HG03060 (cell line): ENCODE measurements at regions not wholly inside any gene's neighbourhood (a gene's known extent, or its start where the extent isn't known, plus 50 kb on each side); places are given as distances from the start of the nearest gene placed in this dataset.
"Not testable (repeated sequence)": the region's sequence is repeated elsewhere in the genome, so short reads cannot be mapped to it uniquely, and the experiment has no call there.

ENCODE experiments used
- ATAC-seq: cut with Tn5 transposase; IDR thresholded peaks from one replicate; pipeline ENCODE4 v1.9.1; 2021; ENCODE audit warnings: low read depth, moderate number of reproducible peaks; ENCODE audit not compliant: unreplicated experiment

DNA sequence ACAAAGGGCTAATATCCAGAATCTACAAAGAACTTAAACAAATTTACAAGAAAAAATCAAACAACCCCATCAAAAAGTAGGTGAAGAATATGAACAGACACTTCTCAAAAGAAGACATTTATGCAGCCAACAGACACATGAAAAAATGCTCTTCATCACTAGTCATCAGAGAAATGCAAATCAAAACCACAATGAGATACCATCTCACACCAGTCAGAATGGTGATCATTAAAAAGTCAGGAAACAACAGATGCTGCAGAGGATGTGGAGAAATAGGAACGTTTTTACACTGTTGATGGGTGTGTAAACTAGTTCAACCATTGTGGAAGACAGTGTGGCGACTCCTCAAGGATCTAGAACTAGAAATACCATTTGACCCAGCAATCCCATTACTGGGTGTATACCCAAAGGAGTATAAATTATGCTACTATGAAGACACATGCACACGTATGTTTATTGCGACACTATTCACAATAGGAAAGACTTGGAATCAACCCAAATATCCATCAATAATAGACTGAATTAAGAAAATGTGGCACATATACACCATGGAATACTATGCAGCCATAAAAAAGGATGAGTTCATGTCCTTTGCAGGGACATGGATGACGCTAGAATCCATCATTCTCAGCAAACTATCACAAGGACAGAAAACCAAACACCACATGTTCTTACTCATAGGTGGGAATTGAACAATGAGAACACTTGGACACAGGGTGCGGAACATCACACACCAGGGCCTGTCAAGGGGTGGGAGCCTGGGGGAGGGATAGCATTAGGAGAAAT, 241.5 kb downstream of the KCNRG start:
- ATAC-seq: not testable (repeated sequence)

DNA sequence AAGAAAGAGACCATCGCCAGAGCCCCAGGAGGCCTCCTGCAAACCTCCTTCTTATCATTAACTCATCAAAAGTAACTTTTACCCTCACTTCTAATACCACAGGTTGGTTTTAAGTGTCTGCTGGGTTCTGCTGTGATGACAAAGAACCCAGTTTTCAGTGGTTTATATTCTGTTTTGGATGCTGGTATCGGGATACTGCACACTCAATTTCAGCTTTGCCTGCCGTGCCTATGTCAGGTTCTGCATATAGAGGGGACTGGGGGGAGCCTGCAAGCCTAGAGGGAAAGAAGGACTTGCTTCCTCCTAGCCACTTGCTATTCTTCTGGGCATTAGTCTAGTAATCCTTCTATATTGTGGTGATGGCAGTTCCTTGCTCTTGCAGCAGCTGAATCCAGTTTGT, 242.4 kb downstream of the KCNRG start:
- ATAC-seq: no peak

DNA sequence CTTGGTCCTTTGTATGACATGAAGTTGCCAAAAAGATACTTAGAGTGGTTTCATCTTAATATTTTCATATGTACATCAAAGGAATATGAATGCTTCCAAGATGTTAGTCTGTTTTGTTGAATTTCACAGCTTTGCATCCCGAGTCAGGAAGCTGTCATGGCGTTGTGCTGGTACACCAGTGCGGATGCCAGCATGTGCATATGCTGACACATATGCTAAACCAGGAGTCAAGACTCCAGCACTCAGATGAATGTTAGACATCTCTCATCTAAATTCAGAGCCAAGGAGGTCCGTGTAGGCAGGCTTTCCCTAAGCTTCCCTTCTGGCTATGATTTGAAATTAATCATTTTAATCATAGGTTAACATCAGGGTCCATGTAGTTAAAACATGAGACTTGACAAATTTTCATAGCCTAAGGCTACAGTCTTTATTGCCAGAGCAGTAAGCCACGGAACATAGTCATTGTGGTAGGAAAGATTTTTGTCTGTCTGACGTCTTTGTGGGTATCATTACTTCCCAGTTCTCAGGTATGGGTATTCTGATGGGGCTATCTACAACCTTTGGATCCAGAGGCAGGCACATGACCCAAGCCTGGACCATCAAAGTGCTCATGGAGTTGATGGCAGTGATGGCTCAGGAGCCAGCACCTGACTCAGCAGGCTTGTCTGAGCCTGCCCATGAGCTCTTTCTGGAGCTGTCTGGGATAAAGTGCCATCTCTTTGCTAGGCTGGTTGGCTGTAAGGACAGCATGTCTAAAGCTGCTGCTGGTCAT, 246.1 kb downstream of the KCNRG start:
- ATAC-seq: no peak

DNA sequence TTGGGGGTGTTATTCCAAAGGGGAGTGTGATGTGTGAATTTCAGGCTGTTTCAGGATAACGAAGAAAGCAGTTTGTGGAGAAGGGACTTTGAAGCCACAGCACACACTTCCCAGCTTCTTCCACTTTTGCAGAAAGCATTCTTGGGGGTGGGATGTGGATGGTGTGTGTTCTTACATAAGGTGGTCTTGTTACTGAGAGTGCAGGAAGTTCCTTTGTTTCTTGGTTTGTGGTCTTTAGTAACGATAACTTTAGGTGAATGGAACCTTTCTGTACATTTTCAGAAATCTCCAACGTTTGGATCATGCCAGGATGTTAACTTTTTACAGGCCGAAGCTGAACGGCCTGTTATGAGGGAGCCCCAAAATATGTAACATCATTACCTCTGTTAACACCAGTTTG, 251.8 kb downstream of the KCNRG start:
- no peak for ATAC-seq

DNA sequence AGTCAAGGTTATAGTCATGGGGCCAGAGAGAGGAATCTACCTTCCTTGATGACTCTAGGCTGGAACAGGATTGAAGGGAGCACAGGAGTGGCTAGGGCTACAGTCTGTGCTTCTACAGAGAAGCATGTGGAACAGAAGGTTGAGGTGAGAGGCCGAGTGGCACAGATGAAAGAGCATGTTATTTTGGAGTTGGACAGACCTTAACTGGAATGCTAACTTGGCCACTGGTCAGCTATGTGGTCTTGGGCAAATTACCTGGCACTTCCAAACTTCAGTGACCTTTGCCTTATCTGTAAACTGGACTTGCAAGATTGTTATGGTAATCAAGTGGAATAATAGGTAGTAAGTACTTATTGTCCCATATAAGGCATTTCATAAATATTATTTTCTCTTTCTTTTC, 252.7 kb downstream of the KCNRG start:
- ATAC-seq: no peak

DNA sequence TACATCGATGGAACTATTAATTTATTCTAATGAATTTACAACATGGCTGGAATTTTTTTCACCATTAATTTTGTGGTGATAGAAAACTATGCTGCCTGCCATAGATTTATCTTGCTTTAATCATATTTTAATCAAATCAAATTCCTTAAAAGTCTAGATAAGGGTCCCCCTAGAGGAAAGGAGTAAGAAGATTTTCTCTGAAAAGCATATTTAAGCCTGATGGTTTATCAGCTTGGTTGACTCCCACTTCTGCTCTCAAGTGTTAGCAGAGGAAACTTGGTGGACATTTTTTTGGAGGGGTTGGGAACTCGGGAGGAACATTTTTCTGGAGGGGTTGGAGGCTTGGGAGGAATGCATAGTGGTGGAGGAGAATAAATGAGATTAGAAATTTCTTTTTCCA, 253.3 kb downstream of the KCNRG start:
- no peak for ATAC-seq

DNA sequence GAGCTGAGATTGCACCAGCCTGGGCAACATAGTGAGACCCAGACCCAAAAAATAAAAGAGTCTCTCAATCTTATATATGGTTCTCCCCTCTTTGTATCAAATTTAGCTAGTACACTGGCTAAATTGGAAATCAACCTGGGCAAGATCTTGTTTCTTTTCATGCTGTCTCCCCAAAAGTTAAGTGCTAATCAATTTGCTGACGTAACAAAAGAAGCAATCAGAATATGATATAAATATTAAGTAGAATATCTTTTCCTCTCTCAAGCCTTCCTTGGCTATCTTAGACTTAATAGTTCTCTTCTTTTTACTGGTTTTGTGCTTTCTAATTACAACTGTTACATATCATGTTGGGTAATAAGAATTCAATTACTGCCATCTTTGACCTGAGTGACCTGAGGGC, 258.9 kb downstream of the KCNRG start:
- no peak for ATAC-seq

DNA sequence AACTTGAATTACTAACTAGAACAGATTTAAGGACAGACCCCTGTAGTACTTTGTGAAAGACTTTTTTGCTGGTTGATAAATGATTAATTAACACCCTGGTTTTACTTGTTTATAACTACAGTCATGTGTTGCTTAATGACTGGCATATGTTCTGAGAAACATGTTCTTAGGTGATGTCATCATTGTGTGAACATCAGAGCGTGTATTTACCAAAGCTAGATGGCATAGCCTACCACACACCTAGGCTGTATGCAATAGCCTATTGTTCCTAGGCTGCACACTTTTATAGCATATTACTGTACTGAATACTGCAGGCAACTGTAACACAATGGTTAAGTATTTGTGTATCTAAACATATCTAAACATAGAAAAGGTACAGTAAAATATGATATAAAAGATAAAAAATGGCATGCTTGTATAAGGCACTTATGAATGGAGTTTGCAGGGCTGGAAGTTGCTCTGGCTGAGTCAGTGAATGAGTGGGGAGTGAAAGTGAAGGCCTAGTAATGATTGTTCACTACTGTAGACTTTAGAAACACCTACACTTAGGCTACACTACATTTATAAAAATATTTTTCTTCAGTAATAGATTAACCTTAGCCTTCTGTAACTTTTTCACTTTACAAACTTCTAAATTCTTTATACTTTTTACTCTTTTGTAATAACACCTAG, 260.3 kb downstream of the KCNRG start:
- no peak for ATAC-seq

DNA sequence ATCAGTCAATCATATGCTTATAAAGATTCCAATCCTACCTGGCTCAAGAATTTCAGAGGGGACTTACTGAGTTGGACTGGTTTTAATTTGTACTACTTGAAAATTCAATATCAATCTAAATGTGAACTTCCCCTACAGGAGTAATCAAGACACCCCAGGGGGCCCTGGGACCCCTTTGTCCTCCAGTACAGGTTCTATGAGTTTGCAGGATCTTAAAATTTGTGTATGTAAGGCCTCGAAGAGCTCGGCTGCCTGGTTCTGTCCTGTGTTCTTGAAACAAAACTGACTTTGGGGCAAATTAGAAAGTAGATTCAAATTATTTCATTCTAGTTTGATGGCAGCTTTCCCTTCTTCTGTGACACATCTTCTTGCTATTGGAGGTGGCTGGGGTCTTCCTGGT, 261.3 kb downstream of the KCNRG start:
- no peak for ATAC-seq

DNA sequence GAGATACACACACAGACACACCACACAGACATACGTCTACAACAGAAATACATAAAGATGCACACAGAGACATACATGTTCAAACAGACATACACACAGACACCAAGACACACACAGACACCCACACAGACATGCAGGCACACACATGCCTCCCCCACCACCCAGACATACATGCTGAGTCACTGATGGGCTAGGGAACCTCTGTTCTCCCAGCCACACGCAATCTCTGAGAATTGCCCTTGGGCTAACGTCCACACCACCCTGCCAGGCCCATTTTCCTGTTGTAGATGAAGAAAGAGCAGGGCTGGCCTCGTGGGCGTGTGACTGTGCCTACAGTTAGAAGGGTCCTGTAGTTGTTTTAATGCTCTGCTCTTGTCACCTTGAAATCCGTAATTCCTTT, 261.9 kb downstream of the KCNRG start:
- ATAC-seq: no peak

DNA sequence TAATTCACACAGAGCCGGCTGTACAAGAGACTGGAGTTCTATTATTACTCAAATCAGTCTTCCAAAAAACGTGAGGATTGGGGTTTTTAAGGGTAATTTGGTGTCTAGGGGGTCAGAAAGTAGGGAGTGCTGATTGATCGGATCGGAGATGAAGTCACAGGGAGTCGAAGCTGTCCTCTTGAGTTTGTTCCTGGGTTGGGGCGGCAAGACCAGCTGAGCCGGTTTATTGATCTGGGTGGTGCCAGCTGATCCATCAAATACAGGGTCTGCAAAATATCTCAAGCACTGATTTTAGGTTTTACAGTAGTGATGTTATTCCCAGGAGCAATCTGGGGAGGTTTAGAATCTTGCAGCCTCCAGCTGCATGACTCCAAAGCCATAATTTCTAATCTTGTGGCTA, 262.7 kb downstream of the KCNRG start:
- ATAC-seq: no peak

DNA sequence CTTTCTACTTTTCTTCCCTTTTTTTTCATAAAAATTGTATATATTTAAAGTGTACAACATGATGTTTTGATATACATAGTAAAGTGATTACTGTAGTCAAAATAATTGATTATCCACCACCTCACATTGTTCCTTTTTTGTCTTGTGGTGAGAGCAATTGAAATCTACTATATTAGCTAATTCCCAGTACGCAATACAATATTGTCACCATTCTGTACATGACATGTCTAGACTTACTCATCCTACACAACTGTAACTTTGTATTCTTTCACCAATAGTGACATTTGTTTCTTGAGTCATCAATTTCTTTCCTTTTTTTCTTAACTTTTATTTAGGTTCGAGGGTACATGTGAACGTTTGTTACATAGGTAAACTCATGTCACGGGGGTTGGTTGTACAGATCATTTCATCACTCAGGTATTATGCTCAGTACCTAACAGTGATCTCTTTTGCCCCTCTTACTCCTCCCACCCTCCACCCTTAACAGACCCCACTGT, 265.2 kb downstream of the KCNRG start:
- ATAC-seq: no peak

DNA sequence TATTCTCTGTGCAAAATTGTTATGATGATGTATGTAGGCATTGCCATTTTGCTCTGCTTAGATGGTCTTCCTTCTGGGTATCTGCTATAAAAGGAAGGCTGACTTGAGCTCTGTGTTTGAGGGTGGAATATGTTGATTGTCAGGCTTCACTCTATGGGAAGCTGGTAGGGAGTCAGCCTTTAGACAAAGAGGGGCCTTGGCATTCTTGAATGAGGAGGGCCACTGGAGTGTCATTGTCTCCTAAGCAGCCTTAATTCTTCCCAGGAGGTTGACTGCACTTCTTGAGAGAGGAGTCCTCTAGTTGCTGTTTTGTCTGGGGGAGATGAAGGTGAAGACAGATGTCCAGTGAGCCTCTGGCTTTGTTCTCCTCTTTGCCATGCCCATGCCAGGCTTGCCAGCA, 266.8 kb downstream of the KCNRG start:
- ATAC-seq: no peak

DNA sequence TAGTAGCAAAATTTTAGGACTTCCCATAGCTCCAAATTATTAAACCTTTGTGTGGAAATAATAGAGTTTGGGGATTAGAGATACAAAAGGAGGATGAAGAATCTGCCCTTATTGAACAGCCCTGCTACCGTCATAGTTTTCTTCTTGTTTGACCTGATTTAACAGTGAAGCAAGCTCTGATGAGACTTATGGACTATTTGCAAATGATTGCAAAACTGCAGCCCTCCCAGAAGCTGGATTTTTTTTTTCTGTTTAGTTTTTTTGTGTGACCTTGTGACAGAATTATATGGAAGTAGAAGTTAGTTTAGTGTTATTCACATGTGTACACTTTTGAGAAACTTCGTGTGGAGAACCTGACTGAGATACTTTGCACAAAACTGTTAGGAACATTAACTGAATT, 267.8 kb downstream of the KCNRG start:
- no peak for ATAC-seq

DNA sequence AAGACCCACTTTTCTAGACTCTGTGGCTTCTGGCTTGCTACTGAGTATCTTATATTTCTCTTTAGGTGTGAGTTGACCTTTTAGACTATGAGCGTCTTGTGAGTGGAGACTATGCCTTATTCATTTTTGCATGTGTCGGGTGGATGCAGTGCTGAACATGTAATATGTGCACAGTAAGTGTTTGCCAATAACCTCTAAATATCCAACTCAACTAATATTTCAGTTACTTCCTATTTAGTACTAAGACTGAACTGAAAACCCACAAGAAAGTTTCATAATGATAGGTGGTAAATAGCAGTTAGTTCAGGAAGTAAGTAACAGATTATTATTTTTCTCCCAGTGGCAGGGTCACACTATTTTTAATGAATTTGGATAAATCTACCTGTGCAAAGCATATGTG, 269.3 kb downstream of the KCNRG start:
- ATAC-seq: peak; percentile 61

DNA sequence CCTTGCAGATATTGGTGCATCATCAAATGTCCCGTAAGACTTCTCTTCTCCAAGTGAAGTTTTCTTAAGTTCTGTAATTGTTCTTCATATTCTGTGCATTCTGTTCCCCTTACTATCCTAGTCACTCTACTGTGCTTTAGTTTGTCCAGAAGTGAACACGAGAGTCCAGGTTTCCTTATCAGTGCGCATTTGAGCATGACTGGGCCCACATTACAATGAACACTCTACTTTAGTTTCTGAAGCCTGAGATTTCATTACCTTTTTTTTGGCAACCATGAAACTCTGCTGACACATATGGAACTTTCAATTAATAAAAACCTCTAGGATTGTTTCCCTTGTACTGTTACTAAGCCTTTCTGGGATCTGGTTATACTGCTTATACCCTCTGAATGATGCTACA, 270.0 kb downstream of the KCNRG start:
- ATAC-seq: no peak

DNA sequence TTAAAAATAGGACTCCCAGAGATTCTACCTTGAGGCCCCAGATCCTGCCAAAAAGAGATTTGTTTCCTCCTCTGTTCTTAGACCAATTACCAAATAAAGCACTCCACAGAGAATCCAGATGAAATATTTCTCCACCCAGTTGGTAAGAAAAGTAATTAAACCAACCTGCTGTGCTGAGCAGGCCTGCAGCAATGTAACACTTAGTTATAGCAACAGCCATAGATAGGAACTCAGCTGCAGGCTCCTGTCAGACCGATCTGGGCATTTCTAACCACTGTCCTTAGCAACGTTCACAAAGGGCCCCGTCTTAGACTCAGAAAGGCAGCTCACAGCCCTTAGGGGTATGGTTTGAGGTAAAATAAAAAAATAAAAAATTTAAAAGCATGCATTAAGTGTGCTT, 271.1 kb downstream of the KCNRG start:
- no peak for ATAC-seq

DNA sequence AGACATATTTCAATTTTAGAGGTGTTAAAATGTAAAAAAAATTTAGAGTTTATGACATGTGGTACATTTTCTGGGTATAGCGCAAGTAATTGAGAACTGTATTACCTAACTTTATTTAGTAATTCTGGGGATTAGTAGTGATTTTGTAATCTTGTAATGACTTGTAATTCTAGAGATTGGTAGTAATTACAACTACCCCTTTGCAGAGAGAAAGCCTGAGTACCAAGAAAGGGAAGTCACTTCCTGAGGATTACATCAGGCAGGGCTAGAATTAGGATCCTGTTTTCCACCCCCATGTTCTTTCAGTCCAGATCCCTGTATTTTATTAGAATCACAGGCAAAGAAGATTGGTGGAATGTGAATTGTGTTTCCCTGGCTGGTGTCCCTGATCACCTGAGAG, 274.9 kb downstream of the KCNRG start:
- no peak for ATAC-seq

DNA sequence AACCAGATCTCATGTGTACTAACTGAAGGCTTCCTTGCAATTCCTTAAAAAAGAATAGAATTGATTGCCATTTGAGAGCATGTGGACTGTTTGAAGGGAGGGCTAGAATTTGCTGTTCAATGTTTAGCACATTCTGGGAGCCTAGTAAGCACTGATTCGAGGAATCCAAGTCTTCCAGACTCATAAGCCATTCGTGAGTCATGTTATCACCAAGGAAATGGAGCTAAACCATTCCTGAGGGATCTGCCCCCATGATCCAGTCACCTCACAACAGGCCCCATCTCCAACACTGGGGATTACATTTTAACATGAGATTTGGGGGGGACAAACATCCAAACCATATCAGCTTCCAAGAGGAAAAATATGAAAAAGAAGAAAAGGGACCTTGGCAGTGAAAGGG, 276.4 kb downstream of the KCNRG start:
- ATAC-seq: no peak

DNA sequence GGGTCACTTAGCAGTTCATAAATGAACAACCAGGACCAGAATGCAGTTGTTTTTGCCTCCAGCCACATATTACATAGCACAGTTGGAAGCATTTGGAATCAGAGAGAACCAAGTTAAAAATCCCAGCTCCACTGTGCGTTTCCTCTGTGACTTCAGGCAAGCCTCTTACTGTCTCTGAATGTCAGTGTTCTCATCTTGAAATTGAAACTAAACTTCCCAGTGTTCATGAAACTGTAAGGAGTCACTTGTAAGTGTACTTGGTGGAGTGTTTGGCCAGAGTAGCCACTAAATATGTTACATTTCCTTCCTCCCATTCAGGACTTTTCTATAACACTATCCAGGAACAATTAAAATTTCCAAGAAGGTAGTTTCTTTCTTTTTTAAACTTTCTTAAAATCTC, 276.8 kb downstream of the KCNRG start:
- ATAC-seq: no peak

DNA sequence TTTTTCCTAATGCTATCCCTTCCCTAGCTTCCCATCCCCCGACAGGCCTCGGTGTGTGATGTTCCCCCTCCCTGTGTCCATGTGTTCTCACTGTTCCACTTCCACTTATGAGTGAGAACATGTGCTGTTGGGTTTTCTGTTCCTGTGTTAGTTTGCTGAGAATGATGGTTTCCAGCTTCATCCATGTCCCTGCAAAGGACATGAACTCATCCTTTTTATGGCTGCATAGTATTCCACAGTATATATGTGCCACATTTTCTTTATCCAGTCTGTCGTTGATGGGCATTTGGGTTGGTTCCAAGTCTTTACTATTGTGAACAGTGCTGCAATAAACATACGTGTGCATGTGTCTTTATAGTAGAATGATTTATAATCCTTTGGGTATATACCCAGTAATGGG, 279.2 kb downstream of the KCNRG start:
- ATAC-seq: not testable (repeated sequence)
